Ishikawa (cell line): ENCODE measurements at regions not wholly inside any gene's neighbourhood (a gene's known extent, or its start where the extent isn't known, plus 50 kb on each side); places are given as distances from the start of the nearest gene placed in this dataset.

Experiments
- EGR1 ChIP-seq: IDR thresholded peaks from 2 replicates; pipeline ENCODE4 v1.6.1; 2012
- EP300 ChIP-seq: IDR thresholded peaks from 2 replicates; pipeline ENCODE4 v1.6.1; 2012; ENCODE audit warnings: borderline replicate concordance
- NFIC ChIP-seq: IDR thresholded peaks from 2 replicates; pipeline ENCODE4 v1.6.1; 2012
- RAD21 ChIP-seq: IDR thresholded peaks from 2 replicates; pipeline ENCODE4 v1.6.1; 2012; ENCODE audit warnings: low read depth
- YY1 ChIP-seq: IDR thresholded peaks from 2 replicates; pipeline ENCODE4 v1.6.1; 2012; ENCODE audit warnings: low read depth

DNA sequence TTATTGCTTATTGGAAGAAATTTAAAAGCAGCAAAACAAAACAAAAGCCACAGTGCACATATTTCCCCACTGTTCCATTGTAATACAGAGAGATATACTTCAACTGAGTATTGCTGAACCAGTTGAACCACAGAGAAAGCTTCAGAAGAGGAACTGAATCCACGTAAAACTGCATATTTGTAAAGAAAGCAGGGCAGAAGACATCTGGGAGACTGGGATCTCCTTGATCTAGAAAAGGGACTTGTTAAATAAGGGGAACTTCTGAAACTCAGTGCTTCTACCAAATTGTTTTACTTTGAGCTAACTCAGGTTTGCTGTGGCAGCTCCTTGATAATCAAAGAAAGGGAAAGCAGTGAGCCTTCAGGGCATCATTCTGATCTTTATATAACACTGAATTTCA, 411.1 kb upstream of the MDGA2 start:
- TF ChIP-seq NFIC, result no peak
- no peak for TF ChIP-seq EGR1
- TF ChIP-seq EP300, result no peak
- TF ChIP-seq RAD21, result no peak
- no peak for TF ChIP-seq YY1
